NCI-H2029 treated with DMSO at 0.1 percent for 48 hours (cell line): ENCODE measurements at regions not wholly inside any gene's neighbourhood (a gene's known extent, or its start where the extent isn't known, plus 50 kb on each side); places are given as distances from the start of the nearest gene placed in this dataset.

Experiments used
- DNase-seq: peaks from one replicate; lab custom pipeline; 2025; lab: John Stamatoyannopoulos, UW

DNA sequence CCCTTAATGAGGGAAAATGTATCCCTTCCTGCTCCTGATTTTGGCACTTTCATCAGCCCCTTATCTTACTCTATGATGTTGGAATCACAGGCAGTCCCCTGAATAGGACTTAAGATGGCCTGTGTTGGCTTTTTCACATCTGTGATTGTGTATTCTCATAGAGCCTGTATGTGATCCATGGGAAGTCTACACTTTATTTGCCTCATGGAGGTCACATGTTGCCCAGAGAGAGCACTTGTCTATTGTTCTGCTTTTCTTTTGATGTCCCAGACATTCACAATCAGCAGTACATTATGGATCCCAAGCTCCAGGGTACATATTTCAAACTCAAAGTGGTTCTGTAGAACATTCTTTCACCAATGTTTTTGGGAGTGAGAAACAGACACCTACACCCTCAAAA lies 885.2 kb upstream of the ADGRL2 start:
- no peak for DNase-seq

- DNase-seq = no peak
Measured at GRCh38 chr1:80910426-80910825, 890.3 kb upstream of the ADGRL2 start.

DNA sequence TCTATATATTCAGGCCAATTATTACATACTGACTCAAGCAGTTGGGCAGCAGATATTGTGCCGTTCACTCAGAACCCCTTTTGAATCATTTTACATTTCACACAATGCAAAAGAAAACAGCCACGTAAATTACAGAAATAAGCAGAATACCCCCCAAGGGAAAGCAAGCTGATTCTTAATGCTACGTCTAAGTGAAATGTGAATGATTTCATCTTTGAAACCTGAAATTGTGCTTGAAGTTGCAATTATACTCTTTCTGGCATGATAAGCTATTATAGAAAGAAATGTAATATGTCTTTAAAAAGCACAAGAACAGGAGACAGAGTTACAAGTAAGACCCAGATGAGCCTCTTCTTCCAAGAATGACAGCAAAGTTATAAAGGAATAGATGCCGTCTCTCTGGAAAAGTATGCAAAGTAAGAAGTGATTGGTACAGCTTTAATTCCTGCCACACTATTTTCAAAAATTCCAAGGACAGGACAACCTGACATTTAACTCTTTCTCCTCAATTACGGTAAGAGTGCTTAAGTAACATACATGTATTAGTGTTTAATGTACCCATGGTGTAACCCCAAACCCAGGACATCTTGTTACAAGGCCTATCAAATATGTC lies 891.5 kb upstream of the ADGRL2 start:
- DNase-seq = no peak

GRCh38 chr1:80896781-80897356 lies 903.9 kb upstream of the ADGRL2 start:
- no peak for DNase-seq

GRCh38 chr1:80894921-80895320 lies 905.8 kb upstream of the ADGRL2 start:
- DNase-seq = no peak

- DNase-seq = no peak
Measured at GRCh38 chr1:80893115-80893514, 907.6 kb upstream of the ADGRL2 start.

DNA sequence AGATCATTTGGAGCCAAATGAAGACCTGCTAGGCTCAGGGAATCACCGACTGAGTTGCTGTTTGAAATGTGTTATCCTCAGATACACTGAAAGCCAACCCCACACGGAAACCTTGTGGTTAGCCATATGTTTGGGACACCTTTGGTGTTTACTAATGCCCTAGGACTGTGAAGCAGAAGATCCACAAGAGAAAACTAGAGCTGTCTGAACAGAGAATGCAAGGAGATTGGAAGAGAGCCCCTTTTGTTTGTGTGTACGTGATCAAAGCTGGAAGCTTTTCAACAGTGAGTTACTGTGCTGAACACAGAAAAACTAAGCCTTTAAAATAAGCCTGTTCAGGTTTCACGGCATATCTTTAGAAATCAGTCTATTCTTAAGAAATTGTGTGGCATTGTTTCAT lies 908.2 kb upstream of the ADGRL2 start:
- DNase-seq = no peak

GRCh38 chr1:80891871-80892270 lies 908.9 kb upstream of the ADGRL2 start:
- DNase-seq = no peak

GRCh38 chr1:80882553-80882952 lies 918.2 kb upstream of the ADGRL2 start:
- DNase-seq = no peak

DNA sequence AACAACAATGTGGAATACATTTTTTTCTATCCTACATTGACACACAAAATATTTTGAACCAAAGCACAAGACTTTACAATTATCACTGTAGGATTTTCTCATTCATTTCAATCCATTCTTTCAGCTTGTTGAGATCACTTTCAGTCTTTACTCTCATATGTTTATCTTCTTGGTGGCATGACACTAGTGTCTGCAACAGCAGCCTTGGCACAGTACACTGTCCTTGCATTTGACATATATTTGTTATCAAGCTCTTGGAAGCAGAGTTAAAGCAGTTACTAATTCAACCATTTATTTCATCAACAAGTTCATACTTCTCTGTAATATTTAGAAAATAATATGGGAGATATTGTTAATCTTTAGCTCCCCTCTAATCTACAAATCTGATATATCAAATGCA lies 922.4 kb upstream of the ADGRL2 start:
- no peak for DNase-seq

DNA sequence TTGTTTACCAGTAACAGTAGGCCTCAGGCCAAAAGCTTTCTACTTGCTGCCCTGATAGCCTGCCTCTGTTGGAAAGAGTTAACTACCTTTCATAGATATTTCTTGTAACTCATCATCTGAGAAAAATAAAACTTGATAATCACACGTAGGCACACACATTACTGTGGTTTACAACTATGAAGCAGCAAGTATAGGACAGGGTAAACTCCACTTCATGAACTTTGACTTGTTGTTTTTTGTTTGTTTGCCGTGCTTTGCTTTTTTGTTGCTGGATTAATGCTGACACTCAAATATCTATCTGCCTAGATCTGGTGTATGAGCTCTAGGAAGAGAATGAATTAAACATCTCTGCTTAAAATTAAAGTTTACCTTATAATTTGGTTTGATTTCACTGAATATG lies 924.7 kb upstream of the ADGRL2 start:
- no peak for DNase-seq

- no peak for DNase-seq
Measured at GRCh38 chr1:80869299-80869698, 931.4 kb upstream of the ADGRL2 start.

DNA sequence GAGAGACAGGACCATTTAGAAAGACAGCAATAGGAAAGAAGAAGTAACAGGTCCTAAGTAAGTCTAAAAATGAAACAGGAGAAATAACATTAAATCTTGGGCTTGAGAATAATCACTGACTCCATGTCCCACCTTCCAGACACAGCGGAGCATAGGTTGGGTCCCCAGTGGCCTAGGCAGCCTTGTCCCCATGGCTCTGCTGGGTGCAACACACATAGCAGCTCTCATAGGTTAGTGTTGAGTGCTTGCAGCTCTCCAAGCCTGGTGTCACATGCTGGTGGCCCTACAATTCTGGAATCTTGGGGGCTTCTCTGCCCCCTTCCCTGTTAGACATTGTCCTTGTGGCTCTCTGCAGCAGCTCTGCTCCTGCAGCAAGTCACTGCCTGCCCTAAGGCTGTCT lies 952.8 kb upstream of the ADGRL2 start:
- no peak for DNase-seq

DNA sequence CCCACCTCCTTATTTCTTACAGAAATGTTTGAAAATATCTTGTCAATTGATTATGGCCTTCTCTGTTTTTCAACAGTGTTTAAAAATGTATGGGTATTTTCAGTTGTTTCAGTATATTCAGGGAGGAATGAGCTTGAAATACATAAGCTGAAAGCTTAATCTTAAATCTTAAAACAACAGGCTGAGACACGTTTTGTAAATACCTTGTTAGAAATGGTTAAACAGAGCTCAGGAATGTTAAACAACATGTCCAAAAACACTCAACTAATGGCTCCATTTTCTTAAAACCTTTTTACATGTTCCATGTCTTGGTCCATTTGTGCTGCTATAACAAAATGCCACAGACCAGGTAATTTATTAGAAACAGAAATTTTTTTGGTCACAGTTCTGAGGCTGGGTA lies 953.8 kb upstream of the ADGRL2 start:
- DNase-seq = no peak

DNA sequence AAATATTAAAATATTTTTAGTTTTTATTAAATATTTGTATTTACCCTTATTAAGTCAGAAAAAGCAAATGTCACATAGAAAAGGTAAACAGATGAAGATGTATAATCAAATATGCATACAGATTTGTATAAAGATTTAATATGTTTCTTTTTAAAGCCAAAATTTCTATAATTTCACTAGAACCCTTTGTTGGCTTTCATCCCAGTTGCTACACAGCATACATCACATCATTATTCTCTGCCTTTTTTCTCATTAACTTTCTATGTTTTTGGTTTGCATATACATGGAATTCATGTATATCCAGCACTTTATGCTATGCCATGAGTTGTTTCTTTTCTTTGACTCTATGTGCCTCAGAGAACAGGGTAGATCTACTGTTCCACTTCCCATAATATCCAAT lies 957.9 kb upstream of the ADGRL2 start:
- no peak for DNase-seq

DNA sequence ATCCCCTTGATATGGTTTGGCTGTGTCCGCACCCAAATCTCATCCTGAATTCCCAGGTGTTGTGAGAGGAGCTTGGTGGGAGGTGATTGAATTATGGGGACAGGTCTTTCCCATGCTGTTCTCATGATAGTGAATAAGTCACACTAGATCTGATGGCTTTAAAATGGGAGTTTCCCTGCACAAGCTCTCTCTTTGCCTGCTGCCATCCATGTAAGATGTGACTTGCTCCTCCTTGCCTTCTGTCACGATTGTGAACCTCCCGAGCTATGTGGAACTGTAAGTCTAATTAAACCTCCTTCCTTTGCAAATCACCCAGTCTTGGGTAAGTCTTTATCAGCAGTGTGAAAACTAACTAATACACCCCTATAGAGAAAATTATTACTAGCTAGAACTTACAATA lies 959.5 kb upstream of the ADGRL2 start:
- no peak for DNase-seq

- DNase-seq = no peak
Measured at GRCh38 chr1:80837066-80837465, 963.7 kb upstream of the ADGRL2 start.

DNA sequence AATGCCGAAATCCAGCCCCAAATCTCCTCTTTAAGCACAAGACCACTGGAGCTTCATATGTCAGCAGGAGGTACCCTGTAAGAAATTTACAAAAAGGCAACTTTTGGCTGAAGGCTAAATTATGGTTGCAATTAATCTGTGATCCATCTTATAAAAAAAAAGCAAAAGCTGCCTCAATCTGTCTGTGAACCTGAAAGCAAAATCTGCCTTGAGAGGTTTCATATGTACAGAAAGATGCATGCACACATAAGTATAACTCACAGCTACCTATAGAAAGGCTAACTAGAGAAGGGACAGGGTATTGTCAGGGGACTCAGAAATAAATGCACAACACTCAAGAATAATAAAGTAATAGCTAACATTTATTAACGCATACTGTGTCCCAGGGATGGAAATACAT lies 964.2 kb upstream of the ADGRL2 start:
- DNase-seq = no peak

DNA sequence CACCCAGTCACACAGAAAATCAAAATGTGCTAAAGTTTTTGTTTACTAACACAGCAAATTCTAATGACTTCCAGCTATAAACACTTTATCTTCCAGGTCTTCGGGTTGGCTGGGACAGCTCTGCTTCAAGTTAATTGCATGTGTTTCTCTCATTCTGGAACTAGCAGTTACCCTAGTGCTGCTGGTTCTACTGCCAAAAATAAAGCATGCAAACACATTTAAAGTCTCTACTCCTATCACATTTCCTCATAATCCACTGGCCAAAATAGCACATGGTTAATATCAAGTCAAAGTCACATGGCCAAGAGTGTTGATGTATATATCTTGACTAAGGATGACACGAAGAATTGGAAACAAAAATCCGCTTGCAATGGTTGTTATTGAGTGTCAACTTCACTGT lies 973.1 kb upstream of the ADGRL2 start:
- DNase-seq = no peak

DNA sequence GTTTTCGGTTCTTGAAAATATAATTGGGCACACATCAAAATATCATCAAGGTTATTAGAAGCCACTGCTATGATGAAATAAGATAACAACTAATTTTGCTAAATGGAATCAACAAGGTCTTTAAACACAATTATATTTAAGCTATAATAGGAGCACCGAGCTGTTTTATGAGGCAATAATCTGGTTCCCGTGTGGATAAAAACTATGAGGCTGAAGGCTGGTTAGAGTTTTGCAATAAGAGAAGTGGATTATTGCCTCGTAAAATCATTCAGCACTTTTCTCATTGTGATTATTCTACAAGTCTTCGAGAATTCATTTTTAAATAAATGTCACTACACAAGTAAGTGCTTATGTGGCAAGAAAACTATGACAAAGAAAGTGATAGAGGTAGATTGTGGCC lies 975.7 kb upstream of the ADGRL2 start:
- DNase-seq = no peak

GRCh38 chr1:80818211-80818610 lies 982.5 kb upstream of the ADGRL2 start:
- no peak for DNase-seq

DNA sequence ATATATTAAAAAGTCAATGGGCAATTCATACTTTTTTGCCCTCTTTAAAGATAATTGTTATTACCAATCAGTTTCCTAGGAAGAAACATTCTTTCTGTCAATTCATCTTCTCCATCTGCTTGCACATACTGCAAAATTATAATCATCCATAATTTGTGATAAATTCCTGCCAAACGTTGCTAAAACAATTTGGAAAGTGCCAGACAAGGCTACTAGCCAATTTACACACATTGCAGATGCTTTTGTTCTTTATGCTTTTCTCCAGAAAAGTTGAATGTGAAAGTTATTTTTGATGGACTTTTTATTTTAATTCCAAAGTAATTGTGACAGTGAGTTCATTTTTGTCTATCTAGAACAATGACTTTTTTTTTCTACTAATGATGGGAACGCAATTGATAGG lies 992.8 kb upstream of the ADGRL2 start:
- no peak for DNase-seq

DNA sequence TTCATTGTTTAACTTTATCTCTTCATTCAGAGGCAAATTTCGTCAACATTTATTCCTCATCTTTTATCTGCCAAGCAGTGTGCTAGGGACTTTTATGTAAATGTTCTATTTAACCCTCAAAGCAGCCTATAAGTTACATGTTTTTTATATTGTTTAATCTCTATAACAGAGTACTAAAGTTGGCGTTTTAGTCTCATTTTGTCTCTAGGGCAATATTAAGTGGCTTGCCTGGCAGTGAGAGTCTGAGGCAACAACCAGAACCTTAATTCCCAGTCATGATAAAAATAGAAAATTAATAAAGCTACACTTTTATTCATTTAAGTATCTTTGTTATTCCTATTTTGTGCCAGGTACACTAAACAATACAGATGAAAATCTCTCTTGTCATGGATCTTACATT lies 994.3 kb upstream of the ADGRL2 start:
- DNase-seq = no peak

DNA sequence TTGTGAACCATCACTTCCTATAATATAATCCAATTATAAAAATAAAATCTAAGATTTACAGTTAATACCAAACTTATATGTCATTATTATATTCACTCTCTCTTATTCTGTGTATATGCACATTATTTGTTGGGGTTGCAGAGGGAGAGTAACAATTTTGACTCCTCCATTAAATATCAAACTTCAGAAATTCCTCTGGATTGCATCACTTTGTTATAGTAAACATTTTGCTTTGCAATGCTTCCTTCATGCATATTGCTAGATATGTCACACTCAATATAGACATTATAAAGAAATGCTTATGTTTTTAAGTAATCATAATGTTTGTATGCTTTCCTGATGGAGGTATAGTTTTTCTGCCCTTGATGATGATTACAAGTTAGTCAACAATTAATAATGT lies 999.0 kb upstream of the ADGRL2 start:
- no peak for DNase-seq

DNA sequence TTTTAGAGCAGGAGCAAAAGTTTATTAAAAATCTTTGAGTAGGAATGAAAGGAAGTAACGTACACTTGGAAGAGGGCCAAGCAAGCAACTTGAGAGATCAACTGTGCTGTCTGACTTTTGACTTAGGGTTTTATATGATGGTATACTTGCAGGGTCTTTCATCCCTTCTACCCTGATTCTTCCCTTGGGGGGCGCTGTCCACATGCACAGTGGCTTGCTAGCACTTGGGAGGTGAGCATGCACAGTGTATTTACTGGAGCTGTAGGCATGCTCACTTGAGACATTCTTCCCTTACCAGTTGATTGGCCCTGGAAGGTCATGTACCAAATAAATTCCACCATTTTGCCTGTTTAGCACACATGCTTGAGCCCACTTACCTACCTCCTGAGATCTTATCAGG lies 1001.3 kb upstream of the ADGRL2 start:
- DNase-seq = no peak
